GM12878 (cell line): ENCODE measurements at regions not wholly inside any gene's neighbourhood (a gene's known extent, or its start where the extent isn't known, plus 50 kb on each side); places are given as distances from the start of the nearest gene placed in this dataset.

Source experiments
- ATAC-seq: fragments of 200-7000 bp; cut with Tn5 transposase; 3 replicates; pipeline ENCODE4 v1.9.1; 2020; ENCODE audit warnings: mild to moderate bottlenecking, moderate library complexity
- BruUV-seq: library from RNA; stranded (reverse); fragments of 400-500 nt; replicated peaks from 2 replicates; lab custom pipeline; 2021; lab: Mats Ljungman, UMichigan
- CTCF ChIA-PET: fragments of 300-600 bp; sonication (Branson Sonifier 250); formaldehyde crosslinking; extraction: SDS; loops from one replicate; lab custom pipeline; 2021; ENCODE audit warnings: inconsistent platforms; lab: Yijun Ruan, JAX
- POLR2A ChIA-PET: fragments of 350-600 bp; formaldehyde crosslinking; extraction: SDS; loops from one replicate; lab custom pipeline; 2021; ENCODE audit warnings: inconsistent platforms; lab: Charles Lee
- RAD21 ChIA-PET: fragments of 300-600 bp; sonication (Branson Sonifier 250); formaldehyde crosslinking; loops from one replicate; lab custom pipeline; 2023; ENCODE audit warnings: antibody characterized with exemption; ENCODE audit not compliant: unreplicated experiment; lab: Charles Lee
- SMC1A ChIA-PET: fragments of 300-600 bp; sonication (Branson Sonifier 250); formaldehyde crosslinking; loops from one replicate; lab custom pipeline; 2023; ENCODE audit not compliant: unreplicated experiment, uncharacterized antibody; lab: Charles Lee
- DNase-seq: peaks from one replicate; pipeline ENCODE4 v3.0.0-alpha.2; 2011; ENCODE audit warnings: low read depth, low spot score
- FAIRE-seq: peaks from 3 replicates; lab custom pipeline; 2011; peaks lifted over from hg19 to GRCh38; lab: Jason Lieb, UNC
- H2AFZ ChIP-seq: 2 replicates; pipeline ENCODE4 v1.6.0; 2011; ENCODE audit warnings: low read depth, low read length, control low read depth; ENCODE audit not compliant: control insufficient read depth
- H3K27ac ChIP-seq: 2 replicates; pipeline ENCODE4 v1.5.1; 2011; ENCODE audit warnings: control low read depth; ENCODE audit not compliant: control insufficient read depth, insufficient read depth
- H3K27me3 ChIP-seq, 2 experiments: replicated peaks in 1 of 2; 2 replicates each; pipeline versions ENCODE4 v1.6.0 to v1.6.1; 2011; ENCODE audit warnings: low read length in 1 of 2; ENCODE audit not compliant: control insufficient read depth in 2 of 2, insufficient read depth in 2 of 2
- H3K36me3 ChIP-seq, 2 experiments: 2 replicates each; pipeline ENCODE4 v1.5.1; 2011; ENCODE audit warnings: low read length in 1 of 2; ENCODE audit not compliant: control insufficient read depth in 2 of 2, insufficient read depth in 2 of 2
- H3K4me1 ChIP-seq: 2 replicates; pipeline ENCODE4 v1.6.1; 2011; ENCODE audit warnings: mild to moderate bottlenecking, low read length, moderate library complexity, mixed read lengths; ENCODE audit not compliant: control insufficient read depth, insufficient read depth
- H3K4me2 ChIP-seq: 2 replicates; pipeline ENCODE4 v1.6.0; 2011; ENCODE audit warnings: control low read depth; ENCODE audit not compliant: control insufficient read depth, insufficient read depth
- H3K4me3 ChIP-seq: fragments of 200-600 bp; sonication (generic); 2 replicates; pipeline ENCODE4 v1.5.1; 2016
- H3K79me2 ChIP-seq: 2 replicates; pipeline ENCODE4 v1.6.0; 2011; ENCODE audit warnings: low read length; ENCODE audit not compliant: control insufficient read depth, insufficient read depth
- H3K9ac ChIP-seq: 2 replicates; pipeline ENCODE4 v1.8.0; 2011; ENCODE audit warnings: low read length, control low read depth, mixed read lengths; ENCODE audit not compliant: control insufficient read depth, insufficient read depth
- H3K9me3 ChIP-seq: replicated peaks from 3 replicates; pipeline ENCODE4 v1.5.1; 2011; ENCODE audit warnings: mild to moderate bottlenecking, low read length; ENCODE audit not compliant: control insufficient read depth, insufficient read depth
- H4K20me1 ChIP-seq: 2 replicates; pipeline ENCODE4 v1.6.0; 2011; ENCODE audit not compliant: control insufficient read depth, insufficient read depth
- ATF7 ChIP-seq: fragments of 450-650 bp; IDR thresholded peaks from 2 replicates; pipeline ENCODE4 v1.6.1; 2016; ENCODE audit warnings: low read depth, mild to moderate bottlenecking
- CHD2 ChIP-seq: IDR thresholded peaks from 2 replicates; pipeline ENCODE4 v1.6.1; 2011; ENCODE audit warnings: low read depth, low read length, improper control_type of control experiment, borderline replicate concordance
- CHD4 ChIP-seq: fragments of 200-600 bp; sonication (generic); IDR thresholded peaks from 2 replicates; pipeline ENCODE4 v1.6.1; 2016; ENCODE audit warnings: mild to moderate bottlenecking
- IKZF2 ChIP-seq, 2 experiments: fragments of 450-650 bp; IDR thresholded peaks; 2 replicates each; pipeline ENCODE4 v1.6.1; 2017; ENCODE audit warnings: mild to moderate bottlenecking in 2 of 2, moderate library complexity in 2 of 2
- IRF4 ChIP-seq: IDR thresholded peaks from 2 replicates; pipeline ENCODE4 v1.6.1; 2011; ENCODE audit warnings: low read depth, low read length
- JUNB ChIP-seq: IDR thresholded peaks from 2 replicates; pipeline ENCODE4 v1.6.1; 2016; ENCODE audit warnings: antibody characterized with exemption, mild to moderate bottlenecking
- KAT2A ChIP-seq: conservative IDR thresholded peaks from 2 replicates; pipeline ENCODE4 v1.6.1; 2011; ENCODE audit warnings: low read depth, low read length; ENCODE audit not compliant: control insufficient read depth
- KDM1A ChIP-seq: fragments of 200-600 bp; sonication (generic); IDR thresholded peaks from 2 replicates; pipeline ENCODE4 v1.6.1; 2016; ENCODE audit warnings: borderline replicate concordance
- KLF5 ChIP-seq: fragments of 450-650 bp; IDR thresholded peaks from 2 replicates; pipeline ENCODE4 v1.6.1; 2014; ENCODE audit warnings: mild to moderate bottlenecking; ENCODE audit not compliant: partially characterized antibody
- MLLT1 ChIP-seq: fragments of 450-650 bp; IDR thresholded peaks from 2 replicates; pipeline ENCODE4 v1.6.1; 2016; ENCODE audit warnings: mild to moderate bottlenecking
- MYB ChIP-seq: fragments of 150-350 bp; IDR thresholded peaks from 2 replicates; pipeline ENCODE4 v1.6.1; 2014; ENCODE audit warnings: mild to moderate bottlenecking, low read depth, low read length, borderline replicate concordance
- NFXL1 ChIP-seq: fragments of 450-650 bp; IDR thresholded peaks from 2 replicates; pipeline ENCODE4 v1.6.1; 2017; ENCODE audit warnings: antibody characterized with exemption, mild to moderate bottlenecking, borderline replicate concordance
- POLR2AphosphoS2 ChIP-seq: IDR thresholded peaks from 2 replicates; pipeline ENCODE4 v1.6.1; 2011; ENCODE audit warnings: low read depth, mild to moderate bottlenecking, low read length, improper control_type of control experiment, moderate library complexity
- RBBP5 ChIP-seq: fragments of 200-600 bp; sonication (generic); conservative IDR thresholded peaks from 2 replicates; pipeline ENCODE4 v1.6.1; 2016
- SMC3 ChIP-seq: IDR thresholded peaks from 2 replicates; pipeline ENCODE4 v1.6.1; 2011; ENCODE audit warnings: low read length, improper control_type of control experiment, borderline replicate concordance
- TAF1 ChIP-seq: IDR thresholded peaks from 2 replicates; pipeline ENCODE4 v1.6.1; 2011; ENCODE audit warnings: mild to moderate bottlenecking, low read depth, low read length, borderline replicate concordance
- WGBS: methylation state at CpG from one replicate; pipeline ENCODE4 v1.1.6; 2016; ENCODE audit warnings: low lambda C conversion rate; ENCODE audit not compliant: insufficient replicate concordance, insufficient coverage; ENCODE audit errors: missing lambda C conversion rate; 5-methylcytosine and 5-hydroxymethylcytosine counted together
- in situ Hi-C: fragments of 300-500 bp; cut with MboI; formaldehyde crosslinking; loops from 9 replicates; pipeline ENCODE4 v1.14.3; 2018; ENCODE audit warnings: mixed read lengths
- intact Hi-C: fragments of 100-400 bp; cut with micrococcal nuclease; formaldehyde crosslinking; loops from one replicate; pipeline ENCODE4 v1.14.2; 2022; ENCODE audit not compliant: unreplicated experiment
- TF ChIP-seq, protein P1 (sequence below): IDR thresholded peaks from 2 replicates; pipeline ENCODE4 v1.6.1; 2011; ENCODE audit warnings: mild to moderate bottlenecking, low read depth, low read length, moderate library complexity; ENCODE audit not compliant: insufficient replicate concordance

- in situ Hi-C loops (no loop called here), intact Hi-C loops (no loop called here)
- no peaks in the 10 kb centered on the region; the same call in 1 of the 3 replicates for H3K9me3 ChIP-seq
- SMC1A ChIA-PET = no interaction called here
- no peaks in the 10 kb centered on the region for H3K36me3 ChIP-seq
- CTCF ChIA-PET = no interaction called here
- H2AFZ ChIP-seq = no peak overlapping the region
- ATAC-seq = no peak
- no peak overlapping the region for H3K4me2 ChIP-seq
- TF ChIP-seq IRF4 = no peak
- no peak for TF ChIP-seq POLR2AphosphoS2
- TF ChIP-seq NFXL1 = no peak
- no peak for TF ChIP-seq KDM1A
- TF ChIP-seq ATF7 = no peak
- no peak for TF ChIP-seq CHD4
- TF ChIP-seq, all 136 proteins: peak for 0
- Histone ChIP-seq H3K4me1 (no peaks in the 10 kb centered on the region), H3K4me3 (no peak overlapping the region), H3K27ac (no peak overlapping the region), H4K20me1 (no peaks in the 10 kb centered on the region), H3K79me2 (no peaks in the 10 kb centered on the region), H3K9ac (no peak overlapping the region), H3K27me3 (no peaks in the 10 kb centered on the region)
- WGBS = 44% methylated on average over 3 of the region's 3 CpGs
- RAD21 ChIA-PET = no interaction called here
- BruUV-seq = no TSS peak
- POLR2A ChIA-PET = no interaction called here
- FAIRE-seq (no peak), DNase-seq (no peak)
These were observed 363.3 kb downstream of the TYW1 start for GRCh38 chr7:67359900-67360299.

DNA sequence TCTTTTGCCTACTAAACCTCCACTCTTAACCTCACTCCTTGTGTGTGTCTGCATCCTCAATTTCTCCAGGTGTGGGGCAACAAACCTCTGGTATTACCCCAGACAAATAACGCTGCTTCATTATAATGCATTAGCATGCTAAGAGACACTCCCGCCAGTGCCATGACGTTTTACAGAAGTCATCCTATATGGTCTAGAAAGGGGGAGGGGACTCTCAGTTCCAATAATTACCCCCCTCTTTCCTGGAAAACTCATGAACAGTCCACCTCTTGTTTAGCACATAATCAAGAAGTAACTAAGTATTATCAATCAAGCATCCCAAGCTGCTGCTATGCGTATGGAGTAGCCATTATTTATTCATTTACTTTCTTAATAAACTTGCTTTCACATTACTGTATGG lies 364.5 kb downstream of the TYW1 start:
- DNase-seq (no peak), ATAC-seq (no peak), FAIRE-seq (no peak)
- no TSS peak for BruUV-seq
- H3K36me3 ChIP-seq = no peaks in the 10 kb centered on the region
- in situ Hi-C loops (no loop called here), intact Hi-C loops (no loop called here)
- no peaks in the 10 kb centered on the region; the same call in 2 of the 3 replicates for H3K9me3 ChIP-seq
- H3K79me2 ChIP-seq = no peaks in the 10 kb centered on the region
- WGBS = 85% methylated on average over 4 of the region's 4 CpGs
- no peak overlapping the region for H3K9ac ChIP-seq
- no peaks in the 10 kb centered on the region for H4K20me1 ChIP-seq
- no peaks in the 10 kb centered on the region for H3K27me3 ChIP-seq
- H2AFZ ChIP-seq = no peak overlapping the region
- ChIA-PET SMC1A (no interaction called here), POLR2A (no interaction called here), CTCF (interaction anchor here (1.1 to 2.7 kb wide), 2 partner anchors 11 to 17 kb away, joined by 4 to 8 read pairs; no protein-coding TSS in a partner anchor), RAD21 (no interaction called here)
- H3K4me2 ChIP-seq = no peak overlapping the region
- H3K4me3 ChIP-seq = no peak overlapping the region
- H3K27ac ChIP-seq = no peak overlapping the region
- no peaks in the 10 kb centered on the region for H3K4me1 ChIP-seq
- TF ChIP-seq RBBP5 (no peak), TAF1 (no peak), KAT2A (no peak), CHD2 (no peak), SMC3 (no peak), MLLT1 (no peak), KLF5 (no peak), JUNB (no peak), ATF7 (no peak), MYB (no peak), KDM1A (no peak), IKZF2 (IDR thresholded peaks at IDR 0.05) (no peak)
- TF ChIP-seq, protein P1, sequence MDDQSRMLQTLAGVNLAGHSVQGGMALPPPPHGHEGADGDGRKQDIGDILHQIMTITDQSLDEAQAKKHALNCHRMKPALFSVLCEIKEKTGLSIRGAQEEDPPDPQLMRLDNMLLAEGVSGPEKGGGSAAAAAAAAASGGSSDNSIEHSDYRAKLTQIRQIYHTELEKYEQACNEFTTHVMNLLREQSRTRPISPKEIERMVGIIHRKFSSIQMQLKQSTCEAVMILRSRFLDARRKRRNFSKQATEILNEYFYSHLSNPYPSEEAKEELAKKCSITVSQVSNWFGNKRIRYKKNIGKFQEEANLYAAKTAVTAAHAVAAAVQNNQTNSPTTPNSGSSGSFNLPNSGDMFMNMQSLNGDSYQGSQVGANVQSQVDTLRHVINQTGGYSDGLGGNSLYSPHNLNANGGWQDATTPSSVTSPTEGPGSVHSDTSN = no peak
